GM21576 (cell line): ENCODE measurements at regions not wholly inside any gene's neighbourhood (a gene's known extent, or its start where the extent isn't known, plus 50 kb on each side); places are given as distances from the start of the nearest gene placed in this dataset.

ENCODE experiments used
- ATAC-seq: cut with Tn5 transposase; IDR thresholded peaks from one replicate; pipeline ENCODE4 v1.9.1; 2021; ENCODE audit warnings: mild to moderate bottlenecking, moderate library complexity; ENCODE audit not compliant: unreplicated experiment

- ATAC-seq: no peak
These were observed 870.2 kb downstream of the EFNB2 start for GRCh38 chr13:105665284-105665683.

DNA sequence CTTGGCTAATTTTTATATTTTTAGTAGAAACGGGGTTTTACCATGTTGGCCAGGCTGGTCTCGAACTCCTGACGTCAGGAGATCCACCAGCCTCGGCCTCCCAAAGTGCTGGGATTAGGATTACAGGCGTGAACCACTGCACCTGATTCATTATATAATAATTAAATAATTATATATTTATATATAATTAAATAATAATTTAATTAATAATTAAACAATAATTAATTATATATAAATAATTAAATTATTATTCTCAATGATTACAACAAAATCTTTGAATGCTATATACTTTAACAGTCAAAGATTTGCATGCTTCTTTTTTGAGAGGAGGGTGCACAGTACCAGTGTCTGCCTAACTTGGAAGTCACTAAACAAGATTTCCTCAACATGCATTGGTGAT lies 872.3 kb downstream of the EFNB2 start:
- ATAC-seq: no peak

DNA sequence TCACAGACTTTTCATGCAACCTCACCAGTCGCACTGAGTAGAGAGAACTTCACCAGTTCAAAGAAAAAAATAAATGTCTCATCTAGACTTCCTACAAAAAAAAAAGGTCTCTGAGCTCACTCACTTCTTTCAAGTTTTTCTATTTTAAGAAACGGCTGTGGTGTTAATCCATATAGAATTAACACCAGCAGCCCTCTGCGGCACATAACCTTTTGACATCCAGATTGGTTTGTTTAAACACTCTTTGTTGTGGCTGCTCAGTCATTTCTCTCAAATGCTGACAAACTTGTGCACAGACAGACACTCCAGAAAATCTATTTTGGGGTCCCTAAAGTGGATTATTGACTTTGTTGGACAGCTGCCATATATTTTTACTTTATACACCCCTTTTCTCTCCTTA lies 874.9 kb downstream of the EFNB2 start:
- ATAC-seq: no peak

DNA sequence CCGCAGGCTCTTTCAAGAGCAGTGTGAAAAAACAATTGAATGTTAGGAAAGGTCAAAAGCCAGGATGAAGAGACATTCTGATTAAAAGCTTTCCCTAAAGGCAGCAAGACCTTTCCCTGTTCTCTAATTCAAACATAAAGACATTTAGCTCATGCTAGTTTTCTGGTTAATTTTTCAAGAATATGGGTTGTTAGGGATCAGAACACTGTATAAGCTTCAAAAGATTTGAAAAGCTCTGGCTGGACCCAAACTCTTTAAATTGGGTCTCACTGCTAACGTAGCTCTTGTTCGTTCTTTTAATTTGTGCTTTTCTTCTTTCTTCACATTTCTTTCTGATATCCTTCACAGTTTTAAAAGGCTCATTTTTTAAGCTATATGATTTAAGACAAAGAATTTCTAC lies 877.0 kb downstream of the EFNB2 start:
- no peak for ATAC-seq

DNA sequence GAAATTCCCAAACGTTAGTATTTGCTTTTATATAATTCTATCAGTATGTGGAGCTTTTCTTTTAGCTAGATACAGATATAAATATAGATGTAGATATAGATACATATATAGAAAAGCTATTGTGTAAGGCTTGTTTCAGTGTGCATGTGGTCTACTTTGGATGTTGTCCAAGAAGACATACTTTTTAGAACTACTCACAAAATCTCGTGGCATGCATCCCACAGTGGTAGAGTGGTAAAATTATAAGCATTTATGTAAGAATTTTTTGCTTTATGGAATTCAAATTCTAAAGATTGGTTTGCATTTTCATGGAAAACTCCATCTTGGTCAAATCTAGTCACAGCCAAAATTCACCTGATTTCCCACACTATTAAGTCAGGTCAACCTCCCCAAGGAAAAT lies 880.4 kb downstream of the EFNB2 start:
- ATAC-seq: no peak

GRCh38 chr13:105643966-105644365 lies 891.5 kb downstream of the EFNB2 start:
- ATAC-seq: no peak

DNA sequence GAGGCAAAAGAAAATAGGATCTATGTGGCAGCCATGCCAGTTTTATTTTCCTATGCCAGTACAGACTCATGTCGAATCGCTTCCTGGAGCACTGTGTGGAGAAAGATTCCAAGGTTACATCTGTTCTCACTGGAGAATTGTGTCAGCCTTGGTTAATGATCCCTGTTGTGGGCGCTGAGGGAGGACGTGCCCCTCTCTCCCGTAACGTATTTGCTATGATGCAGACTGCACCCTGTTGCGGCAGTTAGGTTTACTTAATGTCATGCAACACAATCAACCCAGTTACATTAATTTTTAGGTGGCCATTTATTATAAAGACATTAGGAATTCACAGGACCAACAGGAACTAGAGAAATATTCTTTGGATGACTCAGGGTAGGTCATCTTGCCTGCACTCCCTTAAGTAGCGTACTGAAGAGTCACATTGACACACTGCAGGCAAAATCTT lies 892.9 kb downstream of the EFNB2 start:
- no peak for ATAC-seq

GRCh38 chr13:105641121-105641520 lies 894.3 kb downstream of the EFNB2 start:
- ATAC-seq: no peak

- no peak for ATAC-seq
These were observed 897.0 kb downstream of the EFNB2 start for GRCh38 chr13:105638426-105638825.

- no peak for ATAC-seq
These were observed 901.4 kb downstream of the EFNB2 start for GRCh38 chr13:105634059-105634458.

DNA sequence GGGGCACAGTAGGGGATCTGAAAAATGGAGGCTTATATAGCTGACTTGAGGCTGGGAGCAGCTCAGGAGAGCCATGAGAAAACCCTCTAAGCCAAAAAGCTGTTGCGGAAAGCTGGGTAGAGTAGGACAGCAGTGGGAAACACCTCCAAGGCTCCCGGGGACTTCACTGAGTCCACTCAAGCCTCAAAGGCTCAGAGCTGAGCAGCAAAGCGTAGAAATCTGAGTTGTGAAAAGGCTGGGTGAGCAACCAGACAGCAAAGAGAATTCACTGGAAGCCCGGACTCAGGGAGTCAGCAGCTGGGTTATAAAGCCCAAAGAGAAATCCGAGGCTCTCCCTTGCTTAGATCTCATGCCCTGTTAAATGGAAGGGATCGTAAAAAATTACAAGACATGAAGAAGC lies 905.0 kb downstream of the EFNB2 start:
- ATAC-seq: no peak

GRCh38 chr13:105627270-105627669 lies 908.2 kb downstream of the EFNB2 start:
- no peak for ATAC-seq

DNA sequence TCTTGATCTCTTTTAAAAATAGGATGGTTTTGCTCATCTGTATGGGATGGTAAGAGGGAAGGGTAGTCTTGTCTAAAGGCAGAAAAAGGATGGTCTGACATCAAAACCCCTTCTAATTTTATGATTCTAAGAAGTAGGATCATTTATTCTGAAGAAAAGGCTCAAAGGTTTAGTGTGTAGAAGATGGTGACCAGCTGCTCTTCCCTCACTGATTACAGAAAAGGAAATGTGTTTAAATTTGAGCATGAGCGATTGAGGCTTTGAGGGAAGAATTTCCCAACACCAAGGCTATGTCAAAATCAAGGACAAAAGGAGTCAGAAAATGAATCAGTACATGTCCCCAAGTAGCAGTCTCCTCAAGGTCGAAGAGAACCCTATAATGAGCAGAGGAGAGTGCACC lies 909.8 kb downstream of the EFNB2 start:
- no peak for ATAC-seq

GRCh38 chr13:105616333-105617075 lies 919.0 kb downstream of the EFNB2 start:
- ATAC-seq: no peak

DNA sequence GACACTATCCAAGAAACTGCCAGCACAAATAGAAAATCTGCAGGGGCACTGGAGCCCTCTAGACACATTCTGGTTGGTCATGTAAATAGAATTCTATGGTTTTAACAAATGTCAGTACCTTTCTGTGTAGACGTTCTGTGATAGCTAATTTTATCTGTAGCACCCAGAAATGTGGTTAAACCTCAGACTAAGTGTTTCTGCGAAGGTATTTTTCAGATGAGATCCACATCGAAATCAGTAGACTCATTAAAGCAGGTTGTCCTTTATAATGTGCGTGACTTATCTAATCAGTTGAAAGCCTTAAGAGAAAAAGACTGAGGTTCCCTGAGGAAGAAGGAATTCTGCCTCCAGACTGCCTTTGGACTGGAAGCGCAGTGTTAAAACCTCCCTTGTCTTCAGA lies 922.9 kb downstream of the EFNB2 start:
- no peak for ATAC-seq

DNA sequence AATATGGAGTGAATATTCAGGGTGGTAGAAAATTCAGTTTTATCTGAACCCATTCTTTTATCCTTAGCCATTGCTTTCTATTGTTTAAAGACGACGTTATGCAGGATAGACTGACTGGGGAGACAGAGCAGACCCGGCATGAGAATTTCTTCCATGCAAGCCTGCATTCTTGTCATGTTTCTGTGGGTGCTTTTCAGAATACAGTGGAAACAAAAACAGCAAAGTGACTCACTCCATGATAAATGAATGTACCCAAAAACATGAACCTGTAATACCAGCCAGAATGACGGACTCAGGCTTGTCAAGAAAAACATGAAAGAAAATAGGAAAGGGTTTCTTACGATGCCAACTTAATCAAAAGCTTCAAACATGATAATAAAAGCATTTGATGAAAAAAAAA lies 924.0 kb downstream of the EFNB2 start:
- no peak for ATAC-seq

DNA sequence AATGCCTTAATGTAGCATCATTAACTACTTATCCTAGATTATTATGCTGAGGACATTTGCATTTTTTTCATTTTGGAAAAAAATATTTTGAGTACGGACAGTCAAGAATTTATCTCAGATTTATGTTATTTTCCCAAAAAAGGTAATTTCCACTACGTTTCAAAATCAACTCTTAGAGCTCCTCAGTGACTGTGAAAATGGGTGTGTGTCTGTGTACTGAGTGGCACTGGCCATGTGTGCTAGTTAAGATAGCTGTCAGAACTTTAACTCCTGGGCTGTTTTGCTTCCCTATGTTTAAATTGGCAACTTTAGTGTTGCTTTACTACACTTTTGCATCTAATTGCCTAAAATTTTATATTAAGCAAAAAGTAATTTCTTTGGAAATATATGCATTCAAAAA lies 927.4 kb downstream of the EFNB2 start:
- no peak for ATAC-seq

DNA sequence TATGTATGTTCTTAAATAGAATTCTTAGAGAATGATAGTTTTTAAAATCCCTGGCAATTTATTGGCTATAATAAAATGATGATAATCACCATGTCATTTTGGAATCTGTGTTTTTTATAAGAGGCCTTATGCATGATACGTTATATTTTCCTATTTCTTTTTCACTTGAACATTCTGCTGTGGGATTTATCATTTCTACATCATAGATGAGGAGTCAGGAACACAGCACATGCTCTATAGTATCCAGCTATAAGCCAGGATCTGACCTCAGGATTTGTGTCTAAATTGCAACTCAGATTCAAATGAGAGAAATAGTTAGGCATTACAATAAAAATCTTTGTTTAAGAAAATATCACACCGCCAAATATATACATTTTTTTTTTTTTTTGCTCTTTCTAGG lies 928.0 kb downstream of the EFNB2 start:
- no peak for ATAC-seq

- ATAC-seq: no peak
These were observed 928.4 kb downstream of the EFNB2 start for GRCh38 chr13:105607016-105607415.

- no peak for ATAC-seq
These were observed 932.3 kb downstream of the EFNB2 start for GRCh38 chr13:105602956-105603670.

DNA sequence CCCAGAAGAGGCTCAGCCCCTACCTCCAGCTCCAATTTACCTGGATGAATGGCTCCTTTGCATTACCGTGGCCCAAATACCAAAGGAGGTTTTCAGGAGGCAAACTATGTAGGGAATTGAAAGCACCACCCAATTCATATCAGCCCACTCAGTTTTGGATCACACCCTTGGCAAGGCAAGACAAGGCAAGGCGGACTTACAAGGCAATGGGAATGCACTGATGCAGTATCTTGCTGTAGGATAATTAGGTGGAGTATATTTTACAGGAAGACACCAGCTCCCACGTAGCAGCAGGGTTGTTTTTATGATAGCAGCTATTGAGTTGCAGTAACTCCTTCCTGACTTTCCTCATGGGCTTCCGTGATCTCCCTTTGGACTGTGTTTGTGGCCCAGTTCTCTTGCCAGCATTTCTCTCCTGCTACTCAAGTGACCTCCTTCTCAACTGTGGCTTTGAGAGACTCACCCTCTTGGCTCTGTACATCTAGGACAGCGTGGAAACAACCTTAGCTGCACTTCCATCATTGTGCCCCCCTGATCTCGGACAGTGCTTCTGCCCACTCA lies 935.9 kb downstream of the EFNB2 start:
- no peak for ATAC-seq

DNA sequence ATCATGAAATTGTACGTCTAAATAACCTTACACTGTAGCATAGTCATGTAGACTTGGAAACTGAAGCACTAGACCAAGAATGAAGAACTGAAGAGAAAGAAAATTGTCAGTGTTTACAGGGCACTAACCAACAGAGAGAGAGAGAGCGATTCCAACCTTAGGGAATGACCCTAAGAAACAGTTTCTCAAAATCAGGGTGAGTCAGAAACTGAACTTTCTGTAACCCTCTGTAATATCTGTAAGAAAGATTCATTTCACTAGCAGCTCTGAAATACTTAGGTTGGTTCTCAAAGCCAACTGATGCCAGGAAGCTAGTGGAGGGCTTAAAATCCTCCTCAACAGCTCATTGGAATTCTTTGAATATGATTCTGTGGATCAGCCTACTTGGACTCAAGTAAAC lies 936.9 kb downstream of the EFNB2 start:
- ATAC-seq: no peak
